Keratinocyte (primary cell): ENCODE measurements at regions not wholly inside any gene's neighbourhood (a gene's known extent, or its start where the extent isn't known, plus 50 kb on each side); places are given as distances from the start of the nearest gene placed in this dataset.

Source experiments
- DNase-seq: peaks from one replicate; pipeline ENCODE4 v3.0.0-alpha.2; 2011; ENCODE audit warnings: low read depth, missing footprints, low spot score
- FAIRE-seq: peaks from 2 replicates; lab custom pipeline; 2011; peaks lifted over from hg19 to GRCh38; lab: Jason Lieb, UNC
- H2AFZ ChIP-seq: 2 replicates; pipeline ENCODE4 v1.6.0; 2012; ENCODE audit warnings: low read length, control low read depth, inconsistent platforms; ENCODE audit not compliant: control insufficient read depth
- H3K27ac ChIP-seq: 2 replicates; pipeline ENCODE4 v1.5.1; 2011; ENCODE audit warnings: low read length; ENCODE audit not compliant: control insufficient read depth, insufficient read depth
- H3K27me3 ChIP-seq: 3 replicates; pipeline ENCODE4 v1.6.0; 2011; ENCODE audit warnings: low read length; ENCODE audit not compliant: control insufficient read depth, insufficient read depth; ENCODE audit errors: extremely low read depth
- H3K36me3 ChIP-seq, 2 experiments: 2 replicates in 1 of 2; 3 replicates in 1 of 2; pipeline ENCODE4 v1.5.1; 2011; ENCODE audit warnings: low read length in 2 of 2, mild to moderate bottlenecking in 1 of 2; ENCODE audit not compliant: control insufficient read depth in 2 of 2, insufficient read depth in 2 of 2; ENCODE audit errors: extremely low read depth in 1 of 2
- H3K4me1 ChIP-seq: 3 replicates; pipeline ENCODE4 v1.5.1; 2011; ENCODE audit warnings: low read length; ENCODE audit not compliant: control insufficient read depth, insufficient read depth; ENCODE audit errors: extremely low read depth
- H3K4me2 ChIP-seq: 3 replicates; pipeline ENCODE4 v1.6.0; 2011; ENCODE audit warnings: low read depth, low read length; ENCODE audit not compliant: control insufficient read depth, insufficient read depth; ENCODE audit errors: extremely low read depth
- H3K4me3 ChIP-seq, 3 experiments: fragments of 200-600 bp in 1 of 3; sonication (generic) in 1 of 3; 2 replicates in 2 of 3; 3 replicates in 1 of 3; pipeline ENCODE4 v1.5.1; 2011 to 2016; ENCODE audit warnings: low read length in 3 of 3, mild to moderate bottlenecking in 3 of 3, control low read depth in 2 of 3, inconsistent platforms in 1 of 3, low read depth in 1 of 3, mixed read lengths in 1 of 3, mixed run types in 1 of 3, moderate library complexity in 1 of 3; ENCODE audit not compliant: control insufficient read depth in 2 of 3, insufficient read depth in 2 of 3; ENCODE audit errors: extremely low read depth in 1 of 3
- H3K79me2 ChIP-seq: 2 replicates; pipeline ENCODE4 v1.6.0; 2012; ENCODE audit warnings: low read length; ENCODE audit not compliant: control insufficient read depth, insufficient read depth
- H3K9ac ChIP-seq: 3 replicates; pipeline ENCODE4 v1.6.0; 2011; ENCODE audit warnings: low read length; ENCODE audit not compliant: control insufficient read depth, insufficient read depth; ENCODE audit errors: extremely low read depth
- H3K9me1 ChIP-seq: 3 replicates; pipeline ENCODE4 v1.6.0; 2011; ENCODE audit warnings: low read length; ENCODE audit not compliant: control insufficient read depth, insufficient read depth; ENCODE audit errors: extremely low read depth
- H3K9me3 ChIP-seq: 2 replicates; pipeline ENCODE4 v1.5.1; 2012; ENCODE audit warnings: low read depth, low read length; ENCODE audit not compliant: control insufficient read depth
- H4K20me1 ChIP-seq: 3 replicates; pipeline ENCODE4 v1.6.0; 2011; ENCODE audit warnings: low read length; ENCODE audit not compliant: control insufficient read depth, insufficient read depth; ENCODE audit errors: extremely low read depth
- EZH2 ChIP-seq: IDR thresholded peaks from one replicate; pipeline ENCODE4 v1.6.1; 2012; ENCODE audit warnings: inconsistent platforms, mild to moderate bottlenecking, low read length, moderate library complexity
- dilution Hi-C: fragments of 300-500 bp; cut with MboI; formaldehyde crosslinking; loops from one replicate; pipeline ENCODE4 v1.7.0; 2020; ENCODE audit warnings: low sequenced_read_pairs; ENCODE audit not compliant: extremely low pct_ligation_motif_present
- TF ChIP-seq, protein P1 (sequence below), 3 experiments: IDR thresholded peaks in 1 of 3; conservative IDR thresholded peaks in 1 of 3; optimal IDR thresholded peaks in 1 of 3; 2 replicates in 2 of 3; 3 replicates in 1 of 3; pipeline versions ENCODE3 to v1.5.1; 2011; ENCODE audit warnings: low read length in 3 of 3, mild to moderate bottlenecking in 3 of 3, moderate library complexity in 2 of 3, control low read depth in 1 of 3, inconsistent platforms in 1 of 3; ENCODE audit not compliant: insufficient read depth in 2 of 3; ENCODE audit errors: extremely low read depth in 1 of 3

DNA sequence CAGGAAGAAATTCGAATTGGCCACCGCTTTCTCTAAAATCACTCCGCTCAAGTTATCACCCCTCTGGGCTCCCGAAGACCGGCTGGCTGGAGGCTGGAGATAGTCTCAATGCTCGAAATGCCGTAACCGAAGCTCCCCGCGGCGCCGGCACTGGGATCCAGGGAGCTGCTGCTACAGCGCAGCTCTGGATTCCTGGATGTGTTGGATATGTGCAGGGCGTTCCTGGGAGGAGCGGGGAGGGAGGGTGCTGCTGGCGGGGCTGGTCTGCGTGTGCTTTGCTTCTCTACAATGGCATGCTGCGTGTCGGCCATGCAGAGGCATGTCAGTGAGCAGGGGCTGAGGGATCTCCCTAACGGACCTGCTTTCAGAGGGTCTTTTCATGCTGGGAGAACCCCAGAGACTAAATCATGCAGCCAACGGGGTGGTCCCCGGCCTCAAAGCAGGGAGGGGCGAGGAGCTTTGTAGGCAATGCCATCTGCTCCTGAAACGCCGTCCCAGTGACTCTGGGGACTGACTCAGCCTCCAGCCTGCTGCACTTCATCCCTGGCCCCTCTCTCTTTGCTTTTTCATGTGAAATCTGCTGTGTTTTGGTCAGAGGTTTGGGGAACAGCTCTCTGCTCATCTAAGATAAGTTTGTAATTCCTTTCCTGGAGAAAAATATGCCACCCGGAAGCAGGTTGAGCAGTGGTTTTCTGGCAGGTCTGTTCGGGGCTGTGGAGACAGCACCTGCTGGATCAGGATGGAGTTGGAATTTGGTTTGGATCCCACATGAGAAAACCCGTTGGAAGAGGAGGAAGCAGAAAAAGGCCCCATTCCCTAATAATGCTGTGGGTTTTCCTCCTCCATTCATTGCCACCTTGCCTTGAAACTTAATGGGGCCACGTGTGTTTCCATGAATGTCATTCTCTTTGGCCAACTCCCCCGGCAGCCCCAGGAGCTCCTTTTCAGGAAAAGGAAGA lies 311.4 kb downstream of the SEC14L1 start:
- no peak overlapping the region for H2AFZ ChIP-seq
- peaks cover 19% of the 10 kb centered on the region for H4K20me1 ChIP-seq
- DNase-seq (no peak), FAIRE-seq (peak; percentile 5)
- peak overlapping the region; percentile 83 for H3K4me2 ChIP-seq
- H3K36me3 ChIP-seq: peaks cover 8 to 12% of the 10 kb centered on the region in 2 experiments
- H3K79me2 ChIP-seq: peaks cover 83% of the 10 kb centered on the region
- peaks cover 6% of the 10 kb centered on the region for H3K9me1 ChIP-seq
- H3K4me1 ChIP-seq: peaks cover 63% of the 10 kb centered on the region
- no peaks in the 10 kb centered on the region for H3K27me3 ChIP-seq
- no peaks in the 10 kb centered on the region for H3K9me3 ChIP-seq
- dilution Hi-C loops: no loop called here
- TF ChIP-seq, protein P1, sequence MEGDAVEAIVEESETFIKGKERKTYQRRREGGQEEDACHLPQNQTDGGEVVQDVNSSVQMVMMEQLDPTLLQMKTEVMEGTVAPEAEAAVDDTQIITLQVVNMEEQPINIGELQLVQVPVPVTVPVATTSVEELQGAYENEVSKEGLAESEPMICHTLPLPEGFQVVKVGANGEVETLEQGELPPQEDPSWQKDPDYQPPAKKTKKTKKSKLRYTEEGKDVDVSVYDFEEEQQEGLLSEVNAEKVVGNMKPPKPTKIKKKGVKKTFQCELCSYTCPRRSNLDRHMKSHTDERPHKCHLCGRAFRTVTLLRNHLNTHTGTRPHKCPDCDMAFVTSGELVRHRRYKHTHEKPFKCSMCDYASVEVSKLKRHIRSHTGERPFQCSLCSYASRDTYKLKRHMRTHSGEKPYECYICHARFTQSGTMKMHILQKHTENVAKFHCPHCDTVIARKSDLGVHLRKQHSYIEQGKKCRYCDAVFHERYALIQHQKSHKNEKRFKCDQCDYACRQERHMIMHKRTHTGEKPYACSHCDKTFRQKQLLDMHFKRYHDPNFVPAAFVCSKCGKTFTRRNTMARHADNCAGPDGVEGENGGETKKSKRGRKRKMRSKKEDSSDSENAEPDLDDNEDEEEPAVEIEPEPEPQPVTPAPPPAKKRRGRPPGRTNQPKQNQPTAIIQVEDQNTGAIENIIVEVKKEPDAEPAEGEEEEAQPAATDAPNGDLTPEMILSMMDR (optimal IDR thresholded peaks at IDR 0.05 in 1 of 3, IDR thresholded peaks at IDR 0.05 in 1 of 3, conservative IDR thresholded peaks at IDR 0.05 in 1 of 3; ENCODE audit: extremely low read depth in 1 of 3, insufficient read depth in 2 of 3, low read length in 3 of 3): no peak
- TF ChIP-seq EZH2: no peak
- H3K9ac ChIP-seq: peak overlapping the region; percentile 79
- peak overlapping the region; percentile 80 for H3K27ac ChIP-seq
- H3K4me3 ChIP-seq: peak overlapping the region; percentile 32 to 64 (median 41)

DNA sequence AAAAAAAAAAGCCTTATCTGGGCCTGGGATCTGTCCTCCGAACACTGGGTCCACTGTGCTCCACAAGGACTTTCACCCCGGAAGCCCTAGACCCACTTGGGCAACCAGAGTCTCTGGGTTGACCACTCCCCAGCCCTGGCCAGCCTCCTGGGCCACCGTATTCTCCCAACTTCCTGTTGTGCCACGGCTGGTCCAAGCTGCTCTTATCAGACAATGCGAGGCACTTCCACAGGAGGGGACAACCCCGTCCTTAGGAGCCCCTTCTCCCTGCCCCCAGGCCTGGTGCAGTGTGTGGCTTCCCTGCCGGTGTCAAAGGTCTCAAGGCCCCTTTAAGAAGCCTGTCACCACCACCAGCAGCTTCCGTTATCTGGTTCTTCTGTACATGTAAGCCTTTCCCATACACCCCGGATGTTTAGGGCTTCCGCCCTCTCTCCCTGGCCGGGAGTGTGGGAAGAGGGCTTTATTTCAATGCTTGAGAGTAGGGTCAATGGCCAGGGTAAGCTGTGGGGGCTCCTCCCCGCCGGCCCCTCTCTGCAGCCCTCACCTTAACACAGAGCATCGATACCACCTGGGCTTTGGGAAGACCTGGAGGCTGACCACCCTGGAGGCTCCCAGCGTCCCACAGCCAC lies 313.0 kb downstream of the SEC14L1 start:
- TF ChIP-seq, protein P1 (optimal IDR thresholded peaks at IDR 0.05 in 1 of 3, IDR thresholded peaks at IDR 0.05 in 1 of 3, conservative IDR thresholded peaks at IDR 0.05 in 1 of 3; ENCODE audit: extremely low read depth in 1 of 3, insufficient read depth in 2 of 3, low read length in 3 of 3): no peak
- TF ChIP-seq EZH2: no peak
- H2AFZ ChIP-seq: no peak overlapping the region
- H3K36me3 ChIP-seq: peaks cover 7 to 8% of the 10 kb centered on the region in 2 experiments
- H3K4me1 ChIP-seq: peaks cover 63% of the 10 kb centered on the region
- H3K9me3 ChIP-seq: no peaks in the 10 kb centered on the region
- H3K4me2 ChIP-seq: peak overlapping the region; percentile 91
- DNase-seq (no peak), FAIRE-seq (no peak)
- H3K9ac ChIP-seq: peak overlapping the region; percentile 77
- peaks cover 6% of the 10 kb centered on the region for H3K9me1 ChIP-seq
- H3K27me3 ChIP-seq: no peaks in the 10 kb centered on the region
- H3K79me2 ChIP-seq: peaks cover 86% of the 10 kb centered on the region
- peak overlapping the region; percentile 86 for H3K27ac ChIP-seq
- dilution Hi-C loops: no loop called here
- peak overlapping the region; percentile 14 to 62 (median 49) for H3K4me3 ChIP-seq
- H4K20me1 ChIP-seq: peaks cover 19% of the 10 kb centered on the region
